IMR-90 (cell line): ENCODE measurements at regions not wholly inside any gene's neighbourhood (a gene's known extent, or its start where the extent isn't known, plus 50 kb on each side); places are given as distances from the start of the nearest gene placed in this dataset.

Experiments used
- ATAC-seq: fragments of 200-7000 bp; cut with Tn5 transposase; 2 replicates; pipeline ENCODE4 v1.9.1; 2020; ENCODE audit warnings: low read depth, mild to moderate bottlenecking, moderate library complexity
- BruUV-seq: library from RNA; stranded (reverse); fragments of 400-500 nt; replicated peaks from 2 replicates; lab custom pipeline; 2021; lab: Mats Ljungman, UMichigan
- CTCF ChIA-PET: fragments of 300-600 bp; formaldehyde crosslinking; extraction: SDS; loops from one replicate; lab custom pipeline; 2021; ENCODE audit warnings: antibody characterized with exemption; lab: Yijun Ruan, JAX
- POLR2A ChIA-PET: fragments of 300-600 bp; sonication (Branson Sonifier 250); formaldehyde crosslinking; loops from one replicate; lab custom pipeline; 2022; ENCODE audit warnings: antibody characterized with exemption; ENCODE audit not compliant: unreplicated experiment; lab: Charles Lee
- DNase-seq: peaks from one replicate; pipeline ENCODE4 v3.0.0; 2013
- H2AFZ ChIP-seq: replicated peaks from 2 replicates; pipeline ENCODE3; 2013; ENCODE audit warnings: low read length, mild to moderate bottlenecking; ENCODE audit not compliant: poor library complexity
- H2AK5ac ChIP-seq: 2 replicates; pipeline ENCODE4 v1.6.1; 2013; ENCODE audit warnings: low read depth, low read length, inconsistent platforms
- H2AK9ac ChIP-seq: replicated peaks from 2 replicates; pipeline ENCODE3; 2013; ENCODE audit warnings: mild to moderate bottlenecking, low read depth, low read length, moderate library complexity; ENCODE audit not compliant: poor library complexity
- H2BK120ac ChIP-seq: 2 replicates; pipeline ENCODE4 v1.6.1; 2013; ENCODE audit warnings: low read depth, low read length, inconsistent platforms
- H2BK15ac ChIP-seq: 3 replicates; pipeline ENCODE4 v1.6.1; 2013; ENCODE audit warnings: low read depth, low read length, inconsistent platforms
- H2BK20ac ChIP-seq: 2 replicates; pipeline ENCODE4 v1.6.1; 2013; ENCODE audit warnings: low read depth, mild to moderate bottlenecking, inconsistent platforms, low read length, moderate library complexity
- H2BK5ac ChIP-seq: 2 replicates; pipeline ENCODE4 v1.6.1; 2013; ENCODE audit warnings: mild to moderate bottlenecking, low read depth, low read length, inconsistent platforms; ENCODE audit not compliant: poor library complexity, severe bottlenecking
- H3K14ac ChIP-seq: replicated peaks from 2 replicates; pipeline ENCODE4 v1.6.1; 2013; ENCODE audit warnings: low read depth, low read length, inconsistent platforms
- H3K18ac ChIP-seq: 2 replicates; pipeline ENCODE4 v1.6.1; 2013; ENCODE audit warnings: low read depth, low read length, control low read depth
- H3K23ac ChIP-seq: 2 replicates; pipeline ENCODE4 v1.6.1; 2013; ENCODE audit warnings: low read depth, low read length, inconsistent platforms
- H3K27ac ChIP-seq: 2 replicates; pipeline ENCODE4 v1.5.1; 2013; ENCODE audit warnings: mild to moderate bottlenecking, control low read depth, low read length; ENCODE audit not compliant: insufficient read depth
- H3K27me3 ChIP-seq: 2 replicates; pipeline ENCODE4 v1.6.1; 2013; ENCODE audit warnings: low read length; ENCODE audit not compliant: control insufficient read depth, insufficient read depth
- H3K36me3 ChIP-seq: 2 replicates; pipeline ENCODE4 v1.6.1; 2013; ENCODE audit warnings: low read length, mixed read lengths; ENCODE audit not compliant: control insufficient read depth, insufficient read depth
- H3K4ac ChIP-seq: 2 replicates; pipeline ENCODE4 v1.6.1; 2013; ENCODE audit warnings: low read depth, low read length, inconsistent platforms
- H3K4me1 ChIP-seq: 2 replicates; pipeline ENCODE4 v1.6.1; 2013; ENCODE audit warnings: low read length, mixed read lengths; ENCODE audit not compliant: control insufficient read depth, insufficient read depth
- H3K4me2 ChIP-seq: 2 replicates; pipeline ENCODE4 v1.6.1; 2013; ENCODE audit warnings: low read depth, mild to moderate bottlenecking, control low read depth, low read length, moderate library complexity
- H3K4me3 ChIP-seq: 2 replicates; pipeline ENCODE4 v1.5.1; 2013; ENCODE audit warnings: low read depth, mild to moderate bottlenecking, control low read depth, low read length, moderate library complexity; ENCODE audit not compliant: insufficient read depth
- H3K56ac ChIP-seq: 2 replicates; pipeline ENCODE4 v1.6.1; 2013; ENCODE audit warnings: low read length, inconsistent platforms; ENCODE audit not compliant: insufficient read depth; ENCODE audit errors: extremely low read depth
- H3K79me1 ChIP-seq, 2 experiments: 2 replicates each; pipeline ENCODE4 v1.6.1; 2013; ENCODE audit warnings: low read length in 2 of 2, inconsistent platforms in 1 of 2, low read depth in 1 of 2
- H3K9ac ChIP-seq: 2 replicates; pipeline ENCODE4 v1.6.1; 2013; ENCODE audit warnings: low read depth, low read length, control low read depth
- H3K9me1 ChIP-seq: 2 replicates; pipeline ENCODE4 v1.6.1; 2013; ENCODE audit warnings: low read length, inconsistent platforms; ENCODE audit not compliant: insufficient read depth
- H3K9me3 ChIP-seq: 2 replicates; pipeline ENCODE4 v1.6.1; 2013; ENCODE audit warnings: low read length; ENCODE audit not compliant: control insufficient read depth, insufficient read depth
- H4K20me1 ChIP-seq: 2 replicates; pipeline ENCODE4 v1.6.1; 2013; ENCODE audit warnings: low read length, inconsistent platforms; ENCODE audit not compliant: insufficient read depth
- H4K5ac ChIP-seq: 2 replicates; pipeline ENCODE4 v1.6.1; 2013; ENCODE audit warnings: mild to moderate bottlenecking, low read depth, low read length, control low read depth
- H4K8ac ChIP-seq, 2 experiments: 2 replicates each; pipeline ENCODE4 v1.6.1; 2013; ENCODE audit warnings: low read depth in 2 of 2, low read length in 2 of 2, control low read depth in 1 of 2, inconsistent platforms in 1 of 2
- H4K91ac ChIP-seq: 2 replicates; pipeline ENCODE4 v1.6.1; 2013; ENCODE audit warnings: low read depth, low read length, inconsistent platforms; ENCODE audit not compliant: insufficient read depth
- ELK1 ChIP-seq: fragments of 150-350 bp; IDR thresholded peaks from 2 replicates; pipeline ENCODE4 v1.6.1; 2016; ENCODE audit warnings: low read depth, mild to moderate bottlenecking, low read length, moderate library complexity, borderline replicate concordance
- MAZ ChIP-seq: IDR thresholded peaks from 2 replicates; pipeline ENCODE4 v1.6.1; 2012; ENCODE audit warnings: low read depth, mild to moderate bottlenecking, low read length, improper control_type of control experiment, moderate library complexity, borderline replicate concordance
- NFE2L2 ChIP-seq: fragments of 150-350 bp; IDR thresholded peaks from 2 replicates; pipeline ENCODE4 v1.6.1; 2016; ENCODE audit warnings: low read depth, mild to moderate bottlenecking, low read length
- RFX5 ChIP-seq: IDR thresholded peaks from 2 replicates; pipeline ENCODE4 v1.8.0; 2012; ENCODE audit warnings: low read depth, mild to moderate bottlenecking, low read length, moderate library complexity
- USF2 ChIP-seq: fragments of 150-350 bp; IDR thresholded peaks from 2 replicates; pipeline ENCODE4 v1.6.1; 2017; ENCODE audit warnings: mild to moderate bottlenecking, antibody characterized with exemption, low read length, low read depth
- WGBS, 2 experiments: methylation state at CpG; one replicate each; pipeline versions ENCODE4 v1.1.5 to v1.1.7; 2013; ENCODE audit warnings: missing lambda C conversion rate in 2 of 2; ENCODE audit not compliant: insufficient read length in 1 of 2; ENCODE audit errors: extremely low coverage in 2 of 2; 5-methylcytosine and 5-hydroxymethylcytosine counted together
- dilution Hi-C: fragments of 300-500 bp; cut with HindIII; formaldehyde crosslinking; loops from one replicate; pipeline ENCODE4 v1.14.3; 2018; ENCODE audit warnings: low sequenced_read_pairs; ENCODE audit not compliant: unreplicated experiment
- in situ Hi-C: fragments of 300-500 bp; cut with MboI; formaldehyde crosslinking; loops from 3 replicates; pipeline ENCODE4 v1.14.3; 2019; ENCODE audit warnings: low sequenced_read_pairs, inconsistent platforms, mixed read lengths
- intact Hi-C: fragments of 100-400 bp; cut with micrococcal nuclease; formaldehyde crosslinking; loops from 2 replicates; pipeline ENCODE4 v1.10.0; 2022

GRCh38 chr5:38618154-38618553, 61.7 kb upstream of the LIFR start:
- no peak overlapping the region for H2AFZ ChIP-seq
- H4K8ac ChIP-seq, result no peak overlapping the region

More at GRCh38 chr5:38618154-38618553, 61.7 kb upstream of the LIFR start:
- Histone ChIP-seq H3K9me1 (no peaks in the 10 kb centered on the region), H3K18ac (no peak overlapping the region), H3K36me3 (no peaks in the 10 kb centered on the region), H3K4ac (no peak overlapping the region), H3K14ac (no peak overlapping the region), H2BK20ac (no peak overlapping the region), H3K9me3 (no peaks in the 10 kb centered on the region), H3K4me3 (no peak overlapping the region), H2AK5ac (no peak overlapping the region), H3K27ac (no peak overlapping the region), H4K20me1 (no peaks in the 10 kb centered on the region), H3K79me1 (no peaks in the 10 kb centered on the region), H4K91ac (no peak overlapping the region), H3K4me1 (no peaks in the 10 kb centered on the region), H2BK15ac (no peak overlapping the region), H2AK9ac (no peak overlapping the region), H3K56ac (no peak overlapping the region), H3K23ac (no peak overlapping the region), H3K9ac (no peak overlapping the region), H2BK120ac (no peak overlapping the region), H3K4me2 (no peak overlapping the region), H2BK5ac (no peak overlapping the region), H3K27me3 (peaks cover 1% of the 10 kb centered on the region; the same call in 1 of the 2 replicates), H4K5ac (no peak overlapping the region)
- no TSS peak for BruUV-seq
- intact Hi-C loops (no loop called here), dilution Hi-C loops (no loop called here), in situ Hi-C loops (no loop called here)
- ChIA-PET POLR2A (no interaction called here), CTCF (no interaction called here)
- DNase-seq, result no peak
- no peak for ATAC-seq
- WGBS, 2 experiments, result no CpG with 5 or more reads among the region's 1 CpG
- TF ChIP-seq ELK1 (no peak), MAZ (no peak), RFX5 (no peak), NFE2L2 (no peak), USF2 (no peak)
